ENCODE measurements at regions not wholly inside any gene's neighbourhood (a gene's known extent, or its start where the extent isn't known, plus 50 kb on each side); places are given as distances from the start of the nearest gene placed in this dataset.

GRCh38 chr6:119479860-119480655, 130.5 kb upstream of the MAN1A1 start:
- no TSS peak for BruUV-seq (replicated peaks)
- TF ChIP-seq POLR2AphosphoS5 (IDR thresholded peaks at IDR 0.05; ENCODE audit: low read depth, low read length) (no peak), SIN3A (IDR thresholded peaks at IDR 0.05; ENCODE audit: borderline replicate concordance, insufficient read depth, low read depth, low read length) (no peak), CTCF (IDR thresholded peaks at IDR 0.05) (no peak), REST (IDR thresholded peaks at IDR 0.05; ENCODE audit: insufficient read depth in 1 of 2, low read depth in 2 of 2, low read length in 1 of 2) (no peak), TCF7L2 (IDR thresholded peaks at IDR 0.05; ENCODE audit: low read depth, low read length) (no peak)
- in situ Hi-C loops (cut with HindIII; ENCODE audit: low pct_unique_long_range_greater_than_20kb, low sequenced_read_pairs) = no loop called here
- ATAC-seq (no peak), DNase-seq (ENCODE audit: low read depth, low spot score) (no peak)
- Histone ChIP-seq H3K4me3 (ENCODE audit: low read depth in 2 of 2, low read length in 2 of 2) (no peak overlapping the region), H3K36me3 (ENCODE audit: control insufficient read depth, insufficient read depth, low read length) (no peaks in the 10 kb centered on the region), H3K9me3 (ENCODE audit: control insufficient read depth, insufficient read depth, low read depth, low read length) (no peaks in the 10 kb centered on the region), H3K4me1 (ENCODE audit: control insufficient read depth, insufficient read depth, low read length) (no peaks in the 10 kb centered on the region), H3K27me3 (ENCODE audit: control insufficient read depth, insufficient read depth, low read length) (no peaks in the 10 kb centered on the region), H3K27ac (ENCODE audit: low read length) (no peak overlapping the region)
- CTCF ChIA-PET = no interaction called here
- POLR2A ChIA-PET = no interaction called here
- intact Hi-C loops (cut with micrococcal nuclease; ENCODE audit: unreplicated experiment) = no loop called here

GRCh38 chr6:119476554-119476953, 127.0 kb upstream of the MAN1A1 start:
- intact Hi-C loops (cut with micrococcal nuclease; ENCODE audit: unreplicated experiment) = no loop called here
- Histone ChIP-seq H3K4me1 (ENCODE audit: control insufficient read depth, insufficient read depth, low read length) (no peaks in the 10 kb centered on the region), H3K4me3 (ENCODE audit: low read depth in 2 of 2, low read length in 2 of 2) (no peak overlapping the region), H3K36me3 (ENCODE audit: control insufficient read depth, insufficient read depth, low read length) (no peaks in the 10 kb centered on the region), H3K27ac (ENCODE audit: low read length) (no peak overlapping the region), H3K27me3 (ENCODE audit: control insufficient read depth, insufficient read depth, low read length) (no peaks in the 10 kb centered on the region), H3K9me3 (ENCODE audit: control insufficient read depth, insufficient read depth, low read depth, low read length) (0 out of 2 replicates have a peak, but pooled peaks cover 4% of the 10 kb centered on the region)
- DNase-seq (ENCODE audit: low read depth, low spot score) (no peak), ATAC-seq (no peak)
- BruUV-seq (replicated peaks) = no TSS peak
- in situ Hi-C loops (cut with HindIII; ENCODE audit: low pct_unique_long_range_greater_than_20kb, low sequenced_read_pairs) = no loop called here
- ChIA-PET POLR2A (no interaction called here), CTCF (no interaction called here)
- TF ChIP-seq SIN3A (IDR thresholded peaks at IDR 0.05; ENCODE audit: borderline replicate concordance, insufficient read depth, low read depth, low read length) (no peak), POLR2AphosphoS5 (IDR thresholded peaks at IDR 0.05; ENCODE audit: low read depth, low read length) (no peak), TCF7L2 (IDR thresholded peaks at IDR 0.05; ENCODE audit: low read depth, low read length) (no peak), REST (IDR thresholded peaks at IDR 0.05; ENCODE audit: insufficient read depth in 1 of 2, low read depth in 2 of 2, low read length in 1 of 2) (no peak), CTCF (IDR thresholded peaks at IDR 0.05) (no peak)
